IMR-90 (cell line): ENCODE measurements at regions not wholly inside any gene's neighbourhood (a gene's known extent, or its start where the extent isn't known, plus 50 kb on each side); places are given as distances from the start of the nearest gene placed in this dataset.

ENCODE experiments used
- ATAC-seq: fragments of 200-7000 bp; cut with Tn5 transposase; 2 replicates; pipeline ENCODE4 v1.9.1; 2020; ENCODE audit warnings: low read depth, mild to moderate bottlenecking, moderate library complexity
- BruUV-seq: library from RNA; stranded (reverse); fragments of 400-500 nt; replicated peaks from 2 replicates; lab custom pipeline; 2021; lab: Mats Ljungman, UMichigan
- CTCF ChIA-PET: fragments of 300-600 bp; formaldehyde crosslinking; extraction: SDS; loops from one replicate; lab custom pipeline; 2021; ENCODE audit warnings: antibody characterized with exemption; lab: Yijun Ruan, JAX
- POLR2A ChIA-PET: fragments of 300-600 bp; sonication (Branson Sonifier 250); formaldehyde crosslinking; loops from one replicate; lab custom pipeline; 2022; ENCODE audit warnings: antibody characterized with exemption; ENCODE audit not compliant: unreplicated experiment; lab: Charles Lee
- DNase-seq: peaks from one replicate; pipeline ENCODE4 v3.0.0; 2013
- H2AFZ ChIP-seq: replicated peaks from 2 replicates; pipeline ENCODE3; 2013; ENCODE audit warnings: low read length, mild to moderate bottlenecking; ENCODE audit not compliant: poor library complexity
- H2AK5ac ChIP-seq: 2 replicates; pipeline ENCODE4 v1.6.1; 2013; ENCODE audit warnings: low read depth, low read length, inconsistent platforms
- H2AK9ac ChIP-seq: replicated peaks from 2 replicates; pipeline ENCODE3; 2013; ENCODE audit warnings: mild to moderate bottlenecking, low read depth, low read length, moderate library complexity; ENCODE audit not compliant: poor library complexity
- H2BK120ac ChIP-seq: 2 replicates; pipeline ENCODE4 v1.6.1; 2013; ENCODE audit warnings: low read depth, low read length, inconsistent platforms
- H2BK15ac ChIP-seq: 3 replicates; pipeline ENCODE4 v1.6.1; 2013; ENCODE audit warnings: low read depth, low read length, inconsistent platforms
- H2BK20ac ChIP-seq: 2 replicates; pipeline ENCODE4 v1.6.1; 2013; ENCODE audit warnings: low read depth, mild to moderate bottlenecking, inconsistent platforms, low read length, moderate library complexity
- H2BK5ac ChIP-seq: 2 replicates; pipeline ENCODE4 v1.6.1; 2013; ENCODE audit warnings: mild to moderate bottlenecking, low read depth, low read length, inconsistent platforms; ENCODE audit not compliant: poor library complexity, severe bottlenecking
- H3K14ac ChIP-seq: replicated peaks from 2 replicates; pipeline ENCODE4 v1.6.1; 2013; ENCODE audit warnings: low read depth, low read length, inconsistent platforms
- H3K18ac ChIP-seq: 2 replicates; pipeline ENCODE4 v1.6.1; 2013; ENCODE audit warnings: low read depth, low read length, control low read depth
- H3K23ac ChIP-seq: 2 replicates; pipeline ENCODE4 v1.6.1; 2013; ENCODE audit warnings: low read depth, low read length, inconsistent platforms
- H3K27ac ChIP-seq: 2 replicates; pipeline ENCODE4 v1.5.1; 2013; ENCODE audit warnings: mild to moderate bottlenecking, control low read depth, low read length; ENCODE audit not compliant: insufficient read depth
- H3K27me3 ChIP-seq: 2 replicates; pipeline ENCODE4 v1.6.1; 2013; ENCODE audit warnings: low read length; ENCODE audit not compliant: control insufficient read depth, insufficient read depth
- H3K36me3 ChIP-seq: 2 replicates; pipeline ENCODE4 v1.6.1; 2013; ENCODE audit warnings: low read length, mixed read lengths; ENCODE audit not compliant: control insufficient read depth, insufficient read depth
- H3K4ac ChIP-seq: 2 replicates; pipeline ENCODE4 v1.6.1; 2013; ENCODE audit warnings: low read depth, low read length, inconsistent platforms
- H3K4me1 ChIP-seq: 2 replicates; pipeline ENCODE4 v1.6.1; 2013; ENCODE audit warnings: low read length, mixed read lengths; ENCODE audit not compliant: control insufficient read depth, insufficient read depth
- H3K4me2 ChIP-seq: 2 replicates; pipeline ENCODE4 v1.6.1; 2013; ENCODE audit warnings: low read depth, mild to moderate bottlenecking, control low read depth, low read length, moderate library complexity
- H3K4me3 ChIP-seq: 2 replicates; pipeline ENCODE4 v1.5.1; 2013; ENCODE audit warnings: low read depth, mild to moderate bottlenecking, control low read depth, low read length, moderate library complexity; ENCODE audit not compliant: insufficient read depth
- H3K56ac ChIP-seq: 2 replicates; pipeline ENCODE4 v1.6.1; 2013; ENCODE audit warnings: low read length, inconsistent platforms; ENCODE audit not compliant: insufficient read depth; ENCODE audit errors: extremely low read depth
- H3K79me1 ChIP-seq, 2 experiments: 2 replicates each; pipeline ENCODE4 v1.6.1; 2013; ENCODE audit warnings: low read length in 2 of 2, inconsistent platforms in 1 of 2, low read depth in 1 of 2
- H3K9ac ChIP-seq: 2 replicates; pipeline ENCODE4 v1.6.1; 2013; ENCODE audit warnings: low read depth, low read length, control low read depth
- H3K9me1 ChIP-seq: 2 replicates; pipeline ENCODE4 v1.6.1; 2013; ENCODE audit warnings: low read length, inconsistent platforms; ENCODE audit not compliant: insufficient read depth
- H3K9me3 ChIP-seq: 2 replicates; pipeline ENCODE4 v1.6.1; 2013; ENCODE audit warnings: low read length; ENCODE audit not compliant: control insufficient read depth, insufficient read depth
- H4K20me1 ChIP-seq: 2 replicates; pipeline ENCODE4 v1.6.1; 2013; ENCODE audit warnings: low read length, inconsistent platforms; ENCODE audit not compliant: insufficient read depth
- H4K5ac ChIP-seq: 2 replicates; pipeline ENCODE4 v1.6.1; 2013; ENCODE audit warnings: mild to moderate bottlenecking, low read depth, low read length, control low read depth
- H4K8ac ChIP-seq, 2 experiments: 2 replicates each; pipeline ENCODE4 v1.6.1; 2013; ENCODE audit warnings: low read depth in 2 of 2, low read length in 2 of 2, control low read depth in 1 of 2, inconsistent platforms in 1 of 2
- H4K91ac ChIP-seq: 2 replicates; pipeline ENCODE4 v1.6.1; 2013; ENCODE audit warnings: low read depth, low read length, inconsistent platforms; ENCODE audit not compliant: insufficient read depth
- SMC3 ChIP-seq: fragments of 150-350 bp; IDR thresholded peaks from 2 replicates; pipeline ENCODE4 v1.6.1; 2016; ENCODE audit warnings: low read depth, mild to moderate bottlenecking, antibody characterized with exemption, low read length, moderate library complexity
- WGBS, 2 experiments: methylation state at CpG; one replicate each; pipeline versions ENCODE4 v1.1.5 to v1.1.7; 2013; ENCODE audit warnings: missing lambda C conversion rate in 2 of 2; ENCODE audit not compliant: insufficient read length in 1 of 2; ENCODE audit errors: extremely low coverage in 2 of 2; 5-methylcytosine and 5-hydroxymethylcytosine counted together
- dilution Hi-C: fragments of 300-500 bp; cut with HindIII; formaldehyde crosslinking; loops from one replicate; pipeline ENCODE4 v1.14.3; 2018; ENCODE audit warnings: low sequenced_read_pairs; ENCODE audit not compliant: unreplicated experiment
- in situ Hi-C: fragments of 300-500 bp; cut with MboI; formaldehyde crosslinking; loops from 3 replicates; pipeline ENCODE4 v1.14.3; 2019; ENCODE audit warnings: low sequenced_read_pairs, inconsistent platforms, mixed read lengths
- intact Hi-C: fragments of 100-400 bp; cut with micrococcal nuclease; formaldehyde crosslinking; loops from 2 replicates; pipeline ENCODE4 v1.10.0; 2022

DNA sequence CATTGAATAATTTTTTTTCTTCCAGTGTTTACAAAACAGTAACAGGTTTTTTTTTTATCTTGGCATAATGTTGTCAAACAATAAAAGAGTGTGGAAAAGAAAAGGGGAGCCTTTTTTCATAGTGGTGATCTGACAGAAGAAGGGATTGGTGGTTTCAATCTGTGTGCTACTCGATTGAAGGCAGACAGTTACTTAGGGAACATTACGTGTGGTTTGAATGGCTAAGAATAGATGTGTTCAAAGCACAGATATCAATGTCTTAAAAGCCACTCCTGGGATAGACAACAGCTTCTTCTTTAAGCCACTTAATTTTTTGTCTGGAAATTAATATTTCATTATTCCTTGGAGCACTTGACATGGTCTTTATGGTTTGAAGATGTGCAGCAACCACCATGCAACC, 558.6 kb upstream of the ADGRL2 start:
- ChIA-PET CTCF (no interaction called here), POLR2A (no interaction called here)
- Histone ChIP-seq H2BK20ac (no peak overlapping the region), H3K56ac (no peak overlapping the region), H3K79me1 (no peaks in the 10 kb centered on the region), H3K4ac (no peak overlapping the region), H3K4me2 (no peak overlapping the region), H3K27ac (no peak overlapping the region), H3K18ac (no peak overlapping the region), H4K20me1 (no peaks in the 10 kb centered on the region), H2BK15ac (no peak overlapping the region), H3K23ac (no peak overlapping the region), H3K36me3 (no peaks in the 10 kb centered on the region), H3K4me1 (no peaks in the 10 kb centered on the region), H3K14ac (no peak overlapping the region), H2BK120ac (no peak overlapping the region), H2BK5ac (no peak overlapping the region), H2AK5ac (no peak overlapping the region), H3K27me3 (no peaks in the 10 kb centered on the region), H4K8ac (no peak overlapping the region), H4K91ac (no peak overlapping the region), H3K9me3 (no peaks in the 10 kb centered on the region), H3K4me3 (no peak overlapping the region), H3K9ac (no peak overlapping the region), H3K9me1 (no peaks in the 10 kb centered on the region), H2AK9ac (no peak overlapping the region), H4K5ac (no peak overlapping the region), H2AFZ (no peak overlapping the region)
- dilution Hi-C loops: no loop called here
- intact Hi-C loops: no loop called here
- TF ChIP-seq SMC3: no peak
- in situ Hi-C loops: no loop called here
- DNase-seq (no peak), ATAC-seq (no peak)
- BruUV-seq: no TSS peak
- no CpG with 5 or more reads among the region's 2 CpGs for WGBS, 2 experiments
